ENCODE measurements at regions not wholly inside any gene's neighbourhood (a gene's known extent, or its start where the extent isn't known, plus 50 kb on each side); places are given as distances from the start of the nearest gene placed in this dataset.
"Not testable (repeated sequence)": the region's sequence is repeated elsewhere in the genome, so short reads cannot be mapped to it uniquely, and the experiment has no call there.

DNA sequence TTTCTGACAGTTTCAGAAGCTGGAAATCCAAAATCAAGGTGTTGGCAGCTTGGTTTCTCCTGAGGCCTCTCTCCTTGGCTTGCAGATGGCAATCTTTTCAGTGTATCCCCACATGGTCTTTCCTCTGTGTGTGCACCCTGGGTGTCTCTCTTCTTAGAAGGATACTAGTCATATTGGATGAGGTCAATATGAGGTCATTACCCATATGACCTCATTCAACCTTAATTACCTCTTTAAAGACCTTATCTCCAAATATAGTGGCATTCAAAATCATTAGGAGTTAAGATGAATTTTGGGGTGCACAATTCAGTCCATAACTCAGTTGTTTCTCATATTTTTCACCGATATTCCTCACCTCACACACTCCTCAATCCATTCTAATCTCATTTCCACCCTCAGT is 92.4 kb upstream of the TGM3 start:
- no peak for DNase-seq

- DNase-seq = no peak
Measured at GRCh38 chr20:2204021-2204420, 91.8 kb upstream of the TGM3 start.

GRCh38 chr20:2206957-2207769 is 88.6 kb upstream of the TGM3 start:
- peak; percentile 7 to 44 (median 34) for DNase-seq

- DNase-seq = no peak
Measured at GRCh38 chr20:2207770-2208097, 88.1 kb upstream of the TGM3 start.

DNA sequence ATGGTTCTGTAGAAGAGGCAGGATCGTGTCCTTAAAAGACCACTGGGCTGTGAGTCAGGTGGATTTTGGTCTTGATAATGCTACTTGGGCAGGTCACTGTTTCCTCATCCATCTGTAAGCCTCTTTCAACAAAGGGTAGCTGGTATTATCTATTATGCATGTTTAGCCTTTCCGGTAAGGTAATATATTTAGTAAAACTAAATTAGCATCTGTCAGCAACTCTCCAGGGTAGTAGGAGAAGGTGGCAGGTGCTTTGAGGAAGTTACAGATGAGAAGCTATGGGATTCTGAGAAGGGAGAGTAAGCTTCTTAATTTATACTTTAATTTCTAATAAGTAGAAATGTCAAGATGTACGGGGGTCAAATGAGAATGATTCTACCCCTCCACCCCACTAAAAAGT is 86.9 kb upstream of the TGM3 start:
- no peak for DNase-seq

DNA sequence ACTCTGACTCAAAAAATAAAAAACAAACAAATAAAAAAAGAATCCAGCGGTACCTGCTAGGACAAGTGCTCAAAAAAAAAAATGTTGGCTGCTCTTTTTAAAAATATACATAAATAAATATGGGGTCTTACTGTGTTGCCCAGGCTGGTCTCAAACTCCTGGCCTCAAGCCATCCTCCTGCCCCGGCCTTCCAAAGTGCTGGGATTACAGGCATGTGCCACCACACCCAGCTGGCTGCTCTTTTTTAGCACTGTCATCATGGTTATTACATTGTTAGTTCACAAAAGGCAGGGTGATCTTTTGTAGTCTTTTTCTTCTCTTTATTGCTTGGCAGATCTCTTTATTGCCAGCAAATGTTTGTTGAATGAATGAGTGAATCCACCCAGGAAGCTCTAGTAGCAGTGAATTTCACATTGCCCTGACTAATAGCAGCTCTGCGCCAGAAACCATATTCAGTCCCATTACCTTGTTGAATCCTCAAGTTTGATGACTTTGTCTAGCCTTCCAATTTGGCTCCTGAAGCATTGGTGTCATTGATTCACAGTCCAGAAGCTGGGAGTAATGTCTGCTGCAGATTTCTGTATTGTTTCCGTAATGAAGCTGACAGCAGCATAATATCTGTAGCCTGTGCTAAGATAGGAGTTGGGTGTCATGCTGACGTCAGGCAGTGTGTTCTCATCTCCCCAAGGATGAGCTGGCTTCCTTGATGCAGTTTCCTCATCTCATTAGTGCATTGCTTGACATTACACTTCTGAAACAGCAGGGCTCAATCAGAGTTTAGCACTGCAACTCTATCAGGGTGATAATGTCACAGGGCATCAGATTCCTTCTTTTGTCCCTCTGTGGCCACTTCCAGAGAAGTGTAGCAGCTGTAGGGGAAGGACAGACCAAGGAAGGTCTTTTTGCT is 84.9 kb upstream of the TGM3 start:
- DNase-seq = no peak

DNA sequence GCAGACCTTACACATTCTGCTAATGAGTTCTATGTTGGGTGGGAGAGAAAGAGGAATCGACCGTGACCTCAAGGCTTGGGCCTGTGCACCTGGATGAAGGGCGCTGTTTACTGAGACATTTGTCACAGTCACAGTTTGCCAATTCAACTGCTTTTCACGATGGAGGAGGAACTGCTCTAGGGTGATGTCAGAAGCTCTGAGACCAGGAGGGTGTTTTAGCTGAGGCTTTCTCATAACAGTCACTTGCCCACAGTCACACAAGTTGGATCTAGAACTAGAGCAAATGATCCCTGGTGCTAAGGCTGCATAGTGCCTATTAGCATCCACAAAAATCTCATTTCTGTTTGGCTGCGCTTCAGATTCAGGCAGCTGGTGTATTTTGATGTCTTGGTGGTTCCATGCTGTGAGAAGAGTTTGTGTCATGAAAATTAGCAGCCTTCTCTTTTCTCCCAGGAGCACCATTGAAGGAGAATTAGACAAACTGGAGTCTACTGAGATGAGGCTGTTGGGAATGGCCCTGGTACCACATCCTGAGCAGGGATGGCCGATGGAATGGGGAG is 83.3 kb upstream of the TGM3 start:
- DNase-seq = no peak

GRCh38 chr20:2213401-2213800 is 82.4 kb upstream of the TGM3 start:
- no peak for DNase-seq

GRCh38 chr20:2217857-2218539 is 77.8 kb upstream of the TGM3 start:
- DNase-seq = no peak

GRCh38 chr20:2219481-2220006 is 76.3 kb upstream of the TGM3 start:
- DNase-seq = no peak

DNA sequence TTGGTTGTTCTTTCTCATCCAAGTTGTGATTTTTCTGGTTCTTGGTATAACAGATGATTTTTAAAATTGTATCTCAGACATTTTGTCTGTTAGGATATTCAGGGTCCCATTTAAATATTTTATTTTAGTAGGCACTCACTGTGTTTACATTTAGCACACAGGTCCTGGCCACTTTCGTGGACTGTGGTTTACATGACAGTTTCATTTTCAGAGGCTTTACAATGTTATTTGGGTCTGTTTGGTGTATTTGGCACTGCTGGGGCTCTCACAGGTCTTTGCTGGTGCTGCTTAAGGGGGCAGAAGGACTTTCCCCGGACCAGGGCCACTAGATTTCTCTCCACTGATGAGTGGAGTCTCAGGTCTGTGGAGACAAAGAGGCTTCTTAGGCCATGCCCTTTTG is 75.5 kb upstream of the TGM3 start:
- DNase-seq = no peak

- DNase-seq = no peak
Measured at GRCh38 chr20:2221921-2222320, 73.9 kb upstream of the TGM3 start.

DNA sequence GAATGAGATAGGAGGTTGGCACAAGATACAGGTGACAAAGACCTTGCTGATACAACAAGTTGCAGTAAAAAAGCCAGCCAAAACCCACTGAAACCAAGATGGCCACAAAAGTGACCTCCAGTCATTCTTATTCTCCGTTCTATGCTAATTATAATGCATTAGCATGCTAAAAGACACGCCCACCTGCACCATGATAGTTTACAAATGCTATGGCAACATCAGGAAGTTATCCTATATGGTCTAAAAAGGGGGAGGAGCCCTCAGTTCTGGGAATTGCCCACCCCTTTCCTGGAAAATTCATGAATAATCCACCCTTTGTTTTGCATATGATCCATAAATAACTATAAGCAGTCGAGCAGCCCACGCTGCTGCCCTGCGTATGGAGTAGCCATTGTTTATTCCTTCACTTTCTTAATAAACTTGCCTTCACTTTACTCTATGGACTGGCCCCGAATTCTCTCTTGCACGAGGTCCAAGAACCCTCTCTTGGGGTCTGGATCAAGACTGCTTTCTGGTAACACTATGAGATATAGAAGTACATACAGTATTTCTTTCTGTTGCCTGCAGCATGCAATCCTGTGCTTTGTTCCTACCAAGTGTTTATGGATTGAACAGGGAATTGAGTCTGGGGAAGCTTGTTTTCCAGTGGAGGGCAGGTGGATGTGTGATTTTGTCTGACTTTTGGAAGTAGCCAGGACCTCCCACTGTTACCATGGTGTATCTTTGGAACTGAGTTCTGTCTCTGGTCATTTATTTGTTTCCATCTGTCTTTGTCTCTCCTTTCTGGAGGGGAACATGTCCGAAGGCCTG is 72.0 kb upstream of the TGM3 start:
- DNase-seq = no peak

DNA sequence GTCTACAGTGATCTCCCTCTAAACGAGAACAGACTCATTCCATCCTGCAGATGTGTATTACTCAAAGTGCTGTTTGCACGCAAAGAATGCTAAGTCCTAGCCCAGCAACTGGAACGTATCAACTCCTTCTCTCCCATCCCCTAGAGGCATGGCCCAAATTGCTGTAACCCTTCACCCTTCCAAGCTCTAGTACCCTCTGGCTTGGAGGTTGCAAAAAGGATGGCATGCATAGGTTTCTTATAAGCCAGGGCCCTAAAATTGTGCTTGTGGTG is 71.5 kb upstream of the TGM3 start:
- no peak for DNase-seq

DNA sequence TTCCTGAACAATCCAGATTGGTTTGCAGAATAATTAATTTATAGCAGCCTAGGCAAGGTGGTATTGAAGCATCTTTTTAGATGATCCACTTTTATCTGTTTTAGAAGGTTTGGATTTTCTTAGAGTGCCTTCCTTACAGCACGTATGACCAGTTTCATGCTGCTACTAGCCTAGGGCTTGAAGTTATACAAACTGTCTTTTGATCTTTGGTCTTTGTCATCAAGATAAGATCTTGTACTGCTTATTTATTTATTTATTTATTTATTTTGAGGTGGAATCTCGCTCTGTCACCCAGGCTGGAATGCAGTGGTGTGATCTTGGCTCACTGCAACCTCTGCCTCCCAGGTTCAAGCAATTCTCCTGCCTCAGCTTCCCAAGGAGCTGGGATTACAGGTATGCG is 68.5 kb upstream of the TGM3 start:
- DNase-seq = not testable (repeated sequence)

DNA sequence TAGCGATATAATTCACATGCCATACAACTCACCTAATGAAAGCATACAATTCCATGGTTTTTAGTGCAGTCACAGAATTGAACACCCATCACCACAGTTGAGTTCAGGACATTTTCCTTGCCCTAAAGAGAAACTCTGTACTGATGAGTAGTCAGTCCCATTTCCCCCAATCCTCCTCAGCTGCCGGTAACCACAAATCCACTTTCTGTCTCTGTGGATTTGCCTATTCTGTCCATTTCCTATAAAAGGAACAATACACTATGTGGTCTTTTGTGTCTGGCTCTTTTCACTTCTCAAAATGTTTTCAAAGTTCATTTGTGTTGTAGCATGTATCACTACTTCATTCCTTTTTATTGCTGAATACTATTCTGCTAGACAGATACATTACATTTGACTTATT is 67.9 kb upstream of the TGM3 start:
- DNase-seq = no peak

DNA sequence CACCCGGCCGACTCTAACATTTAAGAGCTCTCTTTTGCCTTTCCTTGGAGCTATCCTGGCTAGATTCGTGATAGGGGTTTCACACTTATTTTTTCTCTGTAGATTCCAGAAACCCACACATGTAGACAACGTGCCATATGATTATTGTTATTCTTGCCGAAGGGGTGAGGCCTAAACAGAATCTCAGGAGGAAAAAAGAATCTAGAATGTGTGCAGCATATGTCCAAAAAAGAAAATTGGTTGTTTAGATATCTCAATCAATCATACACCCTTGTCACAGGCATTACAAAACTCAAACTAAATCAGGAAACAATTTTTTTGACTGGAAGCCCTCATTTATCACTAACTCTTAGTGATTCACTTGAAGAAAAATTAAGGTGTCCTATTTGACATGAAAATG is 66.9 kb upstream of the TGM3 start:
- DNase-seq = no peak

DNA sequence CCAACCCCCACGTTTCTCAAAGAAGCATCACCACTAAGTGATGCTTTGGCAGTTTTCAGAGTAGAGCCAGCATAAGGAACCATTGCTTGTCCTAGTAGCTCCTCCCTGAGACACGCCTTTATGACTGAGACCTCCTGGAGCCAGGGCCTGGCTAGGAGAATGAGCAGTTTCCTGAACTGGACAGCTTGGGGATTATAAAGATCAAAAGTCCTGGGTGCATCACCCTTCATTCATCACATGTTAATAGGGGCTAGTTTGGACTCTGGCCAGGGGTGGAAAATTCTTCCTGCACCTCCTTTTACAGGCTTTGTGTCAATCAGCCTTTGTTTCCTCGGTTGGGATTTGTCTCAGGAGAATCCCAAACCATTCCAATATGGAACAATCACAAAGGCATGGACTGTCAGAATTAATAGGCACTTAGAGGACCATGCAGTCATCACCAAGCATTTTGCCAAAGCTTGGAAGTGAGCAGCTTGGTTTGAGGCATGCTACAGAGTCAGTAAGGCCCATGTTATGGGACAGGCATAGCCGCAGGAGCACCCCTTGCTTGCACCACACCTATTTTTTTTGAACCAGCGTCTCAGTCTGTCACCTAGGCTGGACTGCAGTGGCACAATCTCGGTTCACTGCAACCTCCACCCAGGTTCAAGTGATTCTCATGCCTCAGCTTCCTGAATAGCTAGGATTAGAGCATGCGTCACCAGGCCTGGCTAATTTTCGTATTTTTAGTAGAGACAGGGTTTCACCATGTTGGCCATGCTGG is 64.9 kb upstream of the TGM3 start:
- DNase-seq = no peak

- no peak for DNase-seq
Measured at GRCh38 chr20:2231701-2232100, 64.1 kb upstream of the TGM3 start.

- DNase-seq = no peak
Measured at GRCh38 chr20:2234598-2235191, 61.1 kb upstream of the TGM3 start.

- DNase-seq = no peak
Measured at GRCh38 chr20:2236256-2236655, 59.5 kb upstream of the TGM3 start.
